ENCODE measurements at regions not wholly inside any gene's neighbourhood (a gene's known extent, or its start where the extent isn't known, plus 50 kb on each side); places are given as distances from the start of the nearest gene placed in this dataset.
A peak's percentile ranks its signal among the peaks of the same experiment; 100 is the strongest.
"Not testable (repeated sequence)": the region's sequence is repeated elsewhere in the genome, so short reads cannot be mapped to it uniquely, and the experiment has no call there.

DNA sequence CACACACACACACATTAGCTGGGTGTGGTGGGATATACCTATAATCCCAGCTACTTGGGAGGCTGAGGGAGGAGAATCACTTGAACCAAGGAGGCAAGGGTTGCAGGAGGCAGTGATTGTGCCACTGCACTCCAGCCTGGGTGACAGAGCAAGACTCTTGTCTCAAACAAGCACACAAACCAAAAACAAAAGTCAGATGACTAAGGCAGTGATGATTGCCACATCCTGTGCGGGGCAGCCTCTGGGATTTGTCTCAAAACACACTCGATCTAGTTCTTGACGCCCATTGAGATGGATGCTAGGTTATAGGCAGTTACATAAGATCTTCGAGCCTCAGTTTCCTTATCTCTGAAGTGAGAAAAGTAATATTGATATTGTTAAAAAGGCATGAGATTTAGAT, 57.8 kb upstream of the NBPF8 start:
- H3K4me3 ChIP-seq; intact Hi-C loops (cut with DNase I); ATAC-seq; H3K27me3 ChIP-seq; FAIRE-seq; DNase-seq; H3K9me3 ChIP-seq; H3K27ac ChIP-seq; H3K36me3 ChIP-seq; H3K4me1 ChIP-seq: not testable (repeated sequence)
- WGBS, 2 donors, result 79 to 89% methylated on average over 3 of the region's 4 CpGs

DNA sequence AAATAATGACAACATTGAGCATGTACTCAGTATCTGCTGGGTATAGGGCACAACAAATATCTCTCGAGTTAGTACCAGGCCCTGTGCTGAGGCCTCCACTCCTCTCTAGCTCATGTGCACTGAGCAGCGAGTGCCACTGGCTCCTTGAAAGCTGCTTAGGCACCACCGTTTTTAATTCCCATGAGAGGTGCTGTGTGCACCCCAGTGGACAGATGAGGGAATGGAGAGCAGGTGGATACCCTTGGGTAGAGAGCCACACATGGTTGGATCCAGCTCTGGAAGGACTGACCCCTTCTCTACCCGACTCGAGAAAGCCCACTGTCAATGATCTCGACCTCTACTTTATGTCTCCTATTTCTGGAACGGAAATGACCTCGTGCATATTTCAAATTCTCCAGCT, 58.7 kb upstream of the NBPF8 start:
- 27 to 30% methylated on average over 5 of the region's 8 CpGs for WGBS, 2 donors
- FAIRE-seq; H3K27me3 ChIP-seq; intact Hi-C loops (cut with DNase I); H3K27ac ChIP-seq; H3K9me3 ChIP-seq; H3K36me3 ChIP-seq; H3K4me3 ChIP-seq; H3K4me1 ChIP-seq: not testable (repeated sequence)
- peak in 1 of 4 donors; percentile 11 for TF ChIP-seq CTCF (IDR thresholded peaks at IDR 0.05)
- ATAC-seq, result peak in 2 of 4 donors; percentile 36 to 50
- DNase-seq, result peak in 4 of 6 donors; percentile 10 to 47 (median 18)

DNA sequence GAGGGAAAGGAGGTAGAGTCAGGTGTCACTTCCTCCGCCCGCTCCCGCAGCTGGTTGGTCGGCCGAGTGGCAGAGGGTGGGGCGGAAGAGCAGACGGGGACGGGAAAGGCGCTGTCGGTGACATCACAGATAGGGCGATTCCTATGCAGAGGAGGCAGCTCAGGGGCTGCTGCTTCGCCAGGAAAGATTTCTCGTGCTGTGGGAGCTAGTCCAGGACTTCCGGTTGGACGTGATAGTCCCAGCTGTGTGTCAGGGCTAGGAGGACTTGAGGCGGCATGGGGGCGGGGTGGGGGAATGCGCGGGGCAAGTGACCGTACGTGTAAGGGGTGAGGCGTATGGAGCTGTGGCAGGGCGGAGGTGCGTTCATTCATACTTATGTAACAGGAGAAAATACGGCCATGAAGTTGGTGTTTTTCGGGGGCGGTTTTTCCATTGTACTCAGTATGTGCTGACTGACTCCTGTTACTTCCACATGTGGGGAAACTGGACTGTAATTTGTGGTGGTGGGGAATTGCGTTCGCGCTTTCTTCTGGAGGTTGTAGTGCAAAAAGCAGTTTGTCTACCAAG, 60.1 kb upstream of the NBPF8 start:
- DNase-seq, result peak; percentile 17 to 60 (median 27)
- intact Hi-C loops (cut with DNase I); H3K36me3 ChIP-seq; H3K9me3 ChIP-seq; H3K4me1 ChIP-seq; H3K4me3 ChIP-seq; H3K27me3 ChIP-seq; FAIRE-seq: not testable (repeated sequence)
- ATAC-seq, result peak; percentile 82 to 99 (median 99)
- WGBS, 2 donors, result 26 to 27% methylated on average over 10 to 20 of the region's 30 CpGs
- H3K27ac ChIP-seq, result peak overlapping the region in 3 of 4 donors; percentile 19 to 55 (median 50)

DNA sequence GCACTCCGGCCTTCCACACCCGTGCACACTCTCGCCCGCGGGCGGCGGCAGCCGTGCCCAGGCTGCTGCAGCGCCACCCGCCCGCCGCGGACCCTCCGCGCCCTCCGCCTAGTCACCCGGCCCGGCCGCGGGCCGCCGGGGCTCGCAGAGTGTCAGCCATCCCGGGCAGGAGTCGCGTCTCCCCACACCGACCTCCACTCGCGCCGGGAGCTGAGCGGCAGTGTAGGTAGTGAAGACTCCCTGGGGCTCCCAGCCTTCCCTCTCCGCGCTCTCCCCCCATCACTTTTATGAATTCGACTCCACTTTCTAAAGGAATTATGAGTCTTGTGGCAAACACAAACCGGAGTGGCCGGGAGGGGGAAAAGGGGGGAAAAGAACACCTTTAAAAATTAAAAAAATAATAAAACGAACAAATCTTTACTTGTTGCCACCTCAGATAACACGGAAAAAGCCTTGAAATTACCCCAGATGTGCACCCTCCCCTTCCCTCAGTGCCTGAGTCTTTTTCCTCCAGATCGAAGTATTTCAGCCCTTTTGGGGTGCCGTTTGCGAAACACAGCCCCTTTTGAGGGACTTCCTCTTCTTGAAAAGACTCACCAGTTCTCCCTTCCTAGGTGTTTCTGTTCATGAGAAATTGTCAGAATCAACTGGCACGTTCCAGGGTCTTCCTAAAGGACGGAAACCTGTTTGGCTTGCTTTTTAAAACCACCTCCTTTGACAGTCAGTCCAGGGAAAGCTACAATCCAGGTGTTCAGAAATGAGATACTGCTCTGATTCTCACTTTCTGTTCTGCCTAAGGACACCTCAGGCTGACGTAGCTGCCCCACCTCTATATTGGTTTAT, 72.4 kb upstream of the NBPF8 start:
- FAIRE-seq; H3K9me3 ChIP-seq; ATAC-seq; H3K36me3 ChIP-seq; H3K4me1 ChIP-seq; intact Hi-C loops (cut with DNase I); H3K27me3 ChIP-seq: not testable (repeated sequence)
- peak overlapping the region in 3 of 4 donors; percentile 22 to 30 (median 29) for H3K27ac ChIP-seq
- peak overlapping the region in 2 of 4 donors; percentile 14 to 26 for H3K4me3 ChIP-seq
- WGBS, 2 donors, result 0 to 4% methylated on average over 20 to 24 of the region's 44 CpGs
- DNase-seq, result peak; percentile 6 to 58 (median 16)

DNA sequence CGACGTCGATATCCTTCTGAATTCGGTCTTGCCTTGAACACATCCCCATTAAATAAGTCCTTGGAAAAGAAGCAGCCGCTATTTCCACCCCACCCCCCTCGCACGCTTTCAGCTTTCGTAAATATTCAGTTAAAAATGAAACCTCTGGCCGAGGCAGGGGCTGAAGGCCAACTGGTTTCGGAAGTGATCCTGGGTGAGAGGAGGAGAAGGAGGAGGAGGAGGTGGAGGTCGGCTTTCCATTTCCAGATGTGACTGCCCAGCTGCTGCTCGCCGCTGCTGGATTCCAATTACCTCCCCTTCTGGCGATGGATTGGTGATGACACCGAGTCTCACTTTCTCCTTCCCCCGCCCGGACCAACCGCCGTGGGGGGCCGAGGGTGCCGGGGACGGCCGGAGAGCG, 73.1 kb upstream of the NBPF8 start:
- FAIRE-seq; H3K4me1 ChIP-seq; H3K27me3 ChIP-seq; intact Hi-C loops (cut with DNase I); H3K27ac ChIP-seq; H3K36me3 ChIP-seq; H3K9me3 ChIP-seq: not testable (repeated sequence)
- H3K4me3 ChIP-seq, result peak overlapping the region in 2 of 4 donors; percentile 28 to 38
- ATAC-seq (peak in 2 of 4 donors; percentile 41 to 62), DNase-seq (peak in 3 of 6 donors; percentile 4 to 36 (median 13))
- WGBS, 2 donors, result 0 to 2% methylated on average over 6 to 14 of the region's 24 CpGs

GRCh38 chr1:120340838-120341751, 73.7 kb upstream of the NBPF8 start:
- peak overlapping the region in 2 of 4 donors; percentile 38 to 45 for H3K4me3 ChIP-seq
- DNase-seq, result peak; percentile 25 to 68 (median 34)
- H3K36me3 ChIP-seq; H3K4me1 ChIP-seq; H3K27me3 ChIP-seq; FAIRE-seq; ATAC-seq; H3K9me3 ChIP-seq; intact Hi-C loops (cut with DNase I): not testable (repeated sequence)
- 0% methylated on average over 13 to 37 of the region's 78 CpGs for WGBS, 2 donors
- H3K27ac ChIP-seq, result peak overlapping the region in 3 of 4 donors; percentile 62 to 71 (median 70)

GRCh38 chr1:120315738-120316137, 99.1 kb upstream of the NBPF8 start:
- FAIRE-seq; H3K27ac ChIP-seq; H3K27me3 ChIP-seq; ATAC-seq; H3K4me1 ChIP-seq; H3K4me3 ChIP-seq; DNase-seq; H3K36me3 ChIP-seq; H3K9me3 ChIP-seq; intact Hi-C loops (cut with DNase I): not testable (repeated sequence)
- no CpG with 5 or more reads among the region's 2 CpGs for WGBS, 2 donors

DNA sequence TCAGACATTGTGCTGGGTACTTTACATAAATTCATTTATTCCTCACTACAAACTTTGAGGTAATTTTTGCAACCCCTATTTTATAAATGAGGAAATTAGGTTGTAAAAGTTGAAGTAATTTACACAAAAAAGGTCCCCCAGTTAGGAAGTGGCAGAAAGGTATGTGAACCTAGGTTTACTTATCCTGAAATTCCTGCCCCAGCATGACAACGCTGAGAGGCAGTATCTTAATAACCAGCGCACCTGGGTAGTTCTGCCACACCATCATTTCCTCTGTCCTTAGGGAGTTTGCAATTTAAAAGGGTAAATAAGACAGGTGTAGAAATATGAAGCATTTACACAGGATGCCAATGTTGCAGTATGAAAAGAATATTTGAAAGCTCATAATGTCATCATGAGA, 102.9 kb upstream of the NBPF8 start:
- H3K27me3 ChIP-seq; H3K27ac ChIP-seq; ATAC-seq; DNase-seq; H3K4me3 ChIP-seq; H3K36me3 ChIP-seq; H3K9me3 ChIP-seq; intact Hi-C loops (cut with DNase I); H3K4me1 ChIP-seq; FAIRE-seq: not testable (repeated sequence)
- WGBS, 2 donors, result no CpG with 5 or more reads among the region's 2 CpGs

DNA sequence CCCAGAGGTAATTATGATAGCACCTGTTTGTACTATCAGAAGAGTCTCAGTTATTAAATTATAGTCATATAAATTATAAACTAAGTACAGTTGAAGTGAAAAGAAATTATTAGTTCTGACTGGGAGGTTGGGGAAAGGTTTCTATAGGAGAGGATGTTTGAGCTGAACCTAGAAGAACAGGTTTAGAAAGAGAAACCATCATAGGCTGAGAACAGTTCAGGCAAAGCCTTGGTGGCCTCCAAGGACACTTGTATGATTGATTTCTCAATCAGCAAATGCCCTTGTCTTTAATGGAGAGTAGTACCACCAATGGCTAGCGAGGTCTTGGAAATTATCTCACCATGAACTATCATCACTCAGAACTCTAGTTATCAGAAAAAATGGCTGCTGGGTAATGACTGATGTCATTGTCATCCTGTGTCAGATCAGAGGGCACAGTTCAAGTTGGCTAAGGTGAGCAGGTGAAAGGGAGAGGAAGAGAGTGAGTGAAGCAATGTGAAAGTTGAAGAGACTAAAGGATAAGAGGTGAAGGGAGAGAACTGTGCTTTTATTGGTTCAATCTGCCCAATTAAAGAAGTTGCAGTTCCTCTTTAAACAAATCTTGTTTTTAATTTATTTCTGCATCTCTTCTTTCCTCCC, 105.8 kb upstream of the NBPF8 start:
- FAIRE-seq; H3K27me3 ChIP-seq; intact Hi-C loops (cut with DNase I); H3K4me3 ChIP-seq; H3K4me1 ChIP-seq; DNase-seq; H3K27ac ChIP-seq; H3K36me3 ChIP-seq; H3K9me3 ChIP-seq: not testable (repeated sequence)
- WGBS, 2 donors, result no CpG with 5 or more reads among the region's 1 CpG
- peak in 1 of 4 donors; percentile 28 for ATAC-seq

- H3K36me3 ChIP-seq; H3K4me1 ChIP-seq; H3K27ac ChIP-seq; H3K9me3 ChIP-seq; FAIRE-seq; H3K27me3 ChIP-seq; H3K4me3 ChIP-seq; intact Hi-C loops (cut with DNase I); DNase-seq: not testable (repeated sequence)
- WGBS, 2 donors, result no CpG with 5 or more reads among the region's 3 CpGs
- peak in 3 of 4 donors; percentile 36 to 58 (median 55) for ATAC-seq
Observed at GRCh38 chr1:120305046-120305445, 109.8 kb upstream of the NBPF8 start.

All from pancreas (tissue), 10 donors.